SK-N-SH (cell line): ENCODE measurements at regions not wholly inside any gene's neighbourhood (a gene's known extent, or its start where the extent isn't known, plus 50 kb on each side); places are given as distances from the start of the nearest gene placed in this dataset.

Source experiments
- CTCF ChIA-PET: fragments of 300-600, 350-600 bp; formaldehyde crosslinking; extraction: SDS; loops from one replicate; lab custom pipeline; 2021; lab: Yijun Ruan, JAX
- POLR2A ChIA-PET: fragments of 350-600 bp; sonication (Branson Sonifier 250); formaldehyde crosslinking; extraction: SDS; loops from one replicate; lab custom pipeline; 2020; ENCODE audit warnings: antibody characterized with exemption, inconsistent platforms; lab: Yijun Ruan, JAX
- DNase-seq: peaks from one replicate; pipeline ENCODE4 v3.0.0; 2012
- H2AFZ ChIP-seq: fragments of 200-600 bp; sonication (generic); 2 replicates; pipeline ENCODE4 v1.8.1; 2016; ENCODE audit warnings: antibody characterized with exemption, mild to moderate bottlenecking, low read depth
- H3F3A ChIP-seq: fragments of 200-600 bp; sonication (generic); replicated peaks from 2 replicates; pipeline ENCODE3; 2016; ENCODE audit warnings: antibody characterized with exemption, mild to moderate bottlenecking; ENCODE audit not compliant: insufficient read depth
- H3K27ac ChIP-seq, 2 experiments: fragments of 200-500 bp in 1 of 2; fragments of 200-600 bp in 1 of 2; sonication (Bioruptor generic) in 1 of 2; sonication (generic), shearing (Covaris generic) in 1 of 2; 2 replicates each; pipeline versions ENCODE4 v1.5.1 to v1.6.1; 2014 to 2016; ENCODE audit warnings: low read depth in 2 of 2, inconsistent platforms in 1 of 2, low read length in 1 of 2, mild to moderate bottlenecking in 1 of 2, mixed read lengths in 1 of 2
- H3K27me3 ChIP-seq: fragments of 200-600 bp; sonication (generic), shearing (Covaris generic); 2 replicates; pipeline ENCODE4 v1.6.1; 2016; ENCODE audit warnings: mixed run types; ENCODE audit not compliant: insufficient read depth
- H3K36me3 ChIP-seq, 2 experiments: fragments of 200-500 bp in 1 of 2; fragments of 200-600 bp in 1 of 2; sonication (Bioruptor generic) in 1 of 2; sonication (generic) in 1 of 2; replicated peaks in 1 of 2; 2 replicates each; pipeline versions ENCODE3 to v1.5.1; 2014 to 2016; ENCODE audit warnings: low read length in 1 of 2, mild to moderate bottlenecking in 1 of 2; ENCODE audit not compliant: insufficient read depth in 2 of 2, control insufficient read depth in 1 of 2
- H3K4me1 ChIP-seq, 2 experiments: fragments of 200-500 bp in 1 of 2; fragments of 200-600 bp in 1 of 2; sonication (Bioruptor generic) in 1 of 2; sonication (generic), shearing (Covaris generic) in 1 of 2; 2 replicates each; pipeline versions ENCODE4 v1.5.1 to v1.6.1; 2014 to 2016; ENCODE audit warnings: low read depth in 1 of 2, low read length in 1 of 2, mixed run types in 1 of 2; ENCODE audit not compliant: insufficient read depth in 2 of 2, control insufficient read depth in 1 of 2
- H3K4me2 ChIP-seq: fragments of 200-600 bp; sonication (generic), shearing (Covaris generic); 2 replicates; pipeline ENCODE4 v1.6.1; 2017; ENCODE audit warnings: mixed run types
- H3K4me3 ChIP-seq, 2 experiments: fragments of 200-500 bp in 1 of 2; fragments of 200-600 bp in 1 of 2; sonication (Bioruptor generic) in 1 of 2; sonication (generic), shearing (Covaris generic) in 1 of 2; 2 replicates each; pipeline versions ENCODE4 v1.5.1 to v1.8.1; 2014 to 2016; ENCODE audit warnings: low read depth in 2 of 2, inconsistent platforms in 1 of 2, low read length in 1 of 2, mild to moderate bottlenecking in 1 of 2, mixed read lengths in 1 of 2, moderate library complexity in 1 of 2
- H3K79me2 ChIP-seq: fragments of 200-600 bp; sonication (generic); 2 replicates; pipeline ENCODE4 v1.8.1; 2017; ENCODE audit warnings: mild to moderate bottlenecking; ENCODE audit not compliant: insufficient read depth
- H3K9ac ChIP-seq: fragments of 200-600 bp; sonication (generic); 2 replicates; pipeline ENCODE4 v1.6.1; 2017; ENCODE audit warnings: mixed run types
- H3K9me2 ChIP-seq: fragments of 200-600 bp; sonication (generic); 2 replicates; pipeline ENCODE4 v1.6.1; 2017; ENCODE audit warnings: mixed run types
- H3K9me3 ChIP-seq: fragments of 200-600 bp; sonication (generic); 2 replicates; pipeline ENCODE4 v1.6.1; 2017; ENCODE audit warnings: mixed run types, mild to moderate bottlenecking, moderate library complexity
- H4K20me1 ChIP-seq: fragments of 200-600 bp; sonication (generic); 2 replicates; pipeline ENCODE4 v1.6.1; 2017; ENCODE audit warnings: mild to moderate bottlenecking, mixed run types; ENCODE audit not compliant: insufficient read depth
- ELF1 ChIP-seq: IDR thresholded peaks from 2 replicates; pipeline ENCODE4 v1.4.0; 2012
- EP300 ChIP-seq, 2 experiments: IDR thresholded peaks; 2 replicates each; pipeline versions ENCODE4 v1.4.0 to v1.6.1; 2012; ENCODE audit warnings: borderline replicate concordance in 1 of 2, low read depth in 1 of 2, low read length in 1 of 2
- FOSL2 ChIP-seq: IDR thresholded peaks from 2 replicates; pipeline ENCODE4 v1.4.0; 2012; ENCODE audit warnings: low read depth, mild to moderate bottlenecking, moderate library complexity, borderline replicate concordance
- GABPA ChIP-seq: IDR thresholded peaks from 2 replicates; pipeline ENCODE4 v1.4.0; 2012; ENCODE audit warnings: low read depth, mild to moderate bottlenecking
- GATA2 ChIP-seq: sonication (generic); formaldehyde crosslinking; IDR thresholded peaks from 2 replicates; pipeline ENCODE4 v1.5.0; 2020; ENCODE audit warnings: mild to moderate bottlenecking, missing genetic modification reagents
- MAX ChIP-seq: IDR thresholded peaks from 2 replicates; pipeline ENCODE4 v1.4.0; 2012; ENCODE audit warnings: low read depth
- MXI1 ChIP-seq: IDR thresholded peaks from 2 replicates; pipeline ENCODE4 v1.6.1; 2012; ENCODE audit warnings: mild to moderate bottlenecking, low read depth, low read length, improper control_type of control experiment
- PBX3 ChIP-seq: IDR thresholded peaks from 2 replicates; pipeline ENCODE4; 2012
- RAD21 ChIP-seq: IDR thresholded peaks from 2 replicates; pipeline ENCODE4 v1.6.1; 2012; ENCODE audit warnings: mild to moderate bottlenecking, low read length
- RXRA ChIP-seq: IDR thresholded peaks from 2 replicates; pipeline ENCODE4 v1.4.0; 2012; ENCODE audit warnings: low read depth, mild to moderate bottlenecking, borderline replicate concordance
- YY1 ChIP-seq: IDR thresholded peaks from 2 replicates; pipeline ENCODE4 v1.4.0; 2012; ENCODE audit warnings: low read depth, mild to moderate bottlenecking
- ZBTB33 ChIP-seq: IDR thresholded peaks from 2 replicates; pipeline ENCODE4 v1.4.0; 2012; ENCODE audit warnings: low read depth, borderline replicate concordance
- TF ChIP-seq, protein P1 (sequence below): fragments of 150-350 bp; IDR thresholded peaks from 2 replicates; pipeline ENCODE4 v1.6.1; 2016; ENCODE audit warnings: mild to moderate bottlenecking, low read depth, low read length
- TF ChIP-seq, protein P2 (sequence below): IDR thresholded peaks from 2 replicates; pipeline ENCODE4 v1.6.1; 2012; ENCODE audit warnings: mild to moderate bottlenecking, low read depth, low read length, moderate library complexity

DNA sequence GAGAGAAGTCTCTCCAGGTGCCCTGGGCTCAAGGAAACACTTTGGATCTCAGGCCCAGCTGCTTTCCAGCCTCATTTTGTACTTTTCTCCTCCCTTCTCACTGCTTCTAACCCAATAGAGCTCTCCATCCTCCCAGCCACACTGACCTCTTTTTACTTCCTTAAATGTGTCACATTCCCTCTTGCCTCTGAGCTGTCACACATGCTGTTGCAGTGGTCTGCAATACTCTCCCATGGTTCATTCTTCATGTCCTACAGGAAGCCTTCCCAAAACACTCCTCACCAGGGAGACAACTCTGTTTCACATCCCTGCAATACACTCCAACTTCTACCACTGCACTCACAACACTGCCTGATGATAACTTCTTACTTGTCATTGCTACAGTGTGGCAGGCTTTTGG is 242.1 kb upstream of the DYNLRB2 start:
- no peaks in the 10 kb centered on the region for H3K79me2 ChIP-seq
- H3K4me1 ChIP-seq, result no peaks in the 10 kb centered on the region
- no peaks in the 10 kb centered on the region for H3F3A ChIP-seq
- TF ChIP-seq, protein P1, sequence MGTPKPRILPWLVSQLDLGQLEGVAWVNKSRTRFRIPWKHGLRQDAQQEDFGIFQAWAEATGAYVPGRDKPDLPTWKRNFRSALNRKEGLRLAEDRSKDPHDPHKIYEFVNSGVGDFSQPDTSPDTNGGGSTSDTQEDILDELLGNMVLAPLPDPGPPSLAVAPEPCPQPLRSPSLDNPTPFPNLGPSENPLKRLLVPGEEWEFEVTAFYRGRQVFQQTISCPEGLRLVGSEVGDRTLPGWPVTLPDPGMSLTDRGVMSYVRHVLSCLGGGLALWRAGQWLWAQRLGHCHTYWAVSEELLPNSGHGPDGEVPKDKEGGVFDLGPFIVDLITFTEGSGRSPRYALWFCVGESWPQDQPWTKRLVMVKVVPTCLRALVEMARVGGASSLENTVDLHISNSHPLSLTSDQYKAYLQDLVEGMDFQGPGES, result no peak
- TF ChIP-seq EP300 (IDR thresholded peaks at IDR 0.05; ENCODE audit: borderline replicate concordance in 1 of 2, low read depth in 1 of 2, low read length in 1 of 2) (no peak), FOSL2 (no peak), GATA2 (CRISPR knock-in tag) (no peak), RAD21 (no peak), MXI1 (no peak), ELF1 (no peak), GABPA (no peak), YY1 (no peak), MAX (no peak), RXRA (no peak), ZBTB33 (no peak), PBX3 (no peak)
- TF ChIP-seq, protein P2, sequence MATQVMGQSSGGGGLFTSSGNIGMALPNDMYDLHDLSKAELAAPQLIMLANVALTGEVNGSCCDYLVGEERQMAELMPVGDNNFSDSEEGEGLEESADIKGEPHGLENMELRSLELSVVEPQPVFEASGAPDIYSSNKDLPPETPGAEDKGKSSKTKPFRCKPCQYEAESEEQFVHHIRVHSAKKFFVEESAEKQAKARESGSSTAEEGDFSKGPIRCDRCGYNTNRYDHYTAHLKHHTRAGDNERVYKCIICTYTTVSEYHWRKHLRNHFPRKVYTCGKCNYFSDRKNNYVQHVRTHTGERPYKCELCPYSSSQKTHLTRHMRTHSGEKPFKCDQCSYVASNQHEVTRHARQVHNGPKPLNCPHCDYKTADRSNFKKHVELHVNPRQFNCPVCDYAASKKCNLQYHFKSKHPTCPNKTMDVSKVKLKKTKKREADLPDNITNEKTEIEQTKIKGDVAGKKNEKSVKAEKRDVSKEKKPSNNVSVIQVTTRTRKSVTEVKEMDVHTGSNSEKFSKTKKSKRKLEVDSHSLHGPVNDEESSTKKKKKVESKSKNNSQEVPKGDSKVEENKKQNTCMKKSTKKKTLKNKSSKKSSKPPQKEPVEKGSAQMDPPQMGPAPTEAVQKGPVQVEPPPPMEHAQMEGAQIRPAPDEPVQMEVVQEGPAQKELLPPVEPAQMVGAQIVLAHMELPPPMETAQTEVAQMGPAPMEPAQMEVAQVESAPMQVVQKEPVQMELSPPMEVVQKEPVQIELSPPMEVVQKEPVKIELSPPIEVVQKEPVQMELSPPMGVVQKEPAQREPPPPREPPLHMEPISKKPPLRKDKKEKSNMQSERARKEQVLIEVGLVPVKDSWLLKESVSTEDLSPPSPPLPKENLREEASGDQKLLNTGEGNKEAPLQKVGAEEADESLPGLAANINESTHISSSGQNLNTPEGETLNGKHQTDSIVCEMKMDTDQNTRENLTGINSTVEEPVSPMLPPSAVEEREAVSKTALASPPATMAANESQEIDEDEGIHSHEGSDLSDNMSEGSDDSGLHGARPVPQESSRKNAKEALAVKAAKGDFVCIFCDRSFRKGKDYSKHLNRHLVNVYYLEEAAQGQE, result no peak
- H3K27ac ChIP-seq, result no peak overlapping the region
- no peak overlapping the region for H3K4me2 ChIP-seq
- H3K9ac ChIP-seq, result no peak overlapping the region
- DNase-seq, result no peak
- no peak overlapping the region for H2AFZ ChIP-seq
- H4K20me1 ChIP-seq, result no peaks in the 10 kb centered on the region
- H3K36me3 ChIP-seq, result no peaks in the 10 kb centered on the region
- no peaks in the 10 kb centered on the region for H3K9me3 ChIP-seq
- CTCF ChIA-PET, result no interaction called here
- POLR2A ChIA-PET, result no interaction called here
- H3K4me3 ChIP-seq, result no peak overlapping the region
- no peaks in the 10 kb centered on the region for H3K9me2 ChIP-seq
- H3K27me3 ChIP-seq, result no peaks in the 10 kb centered on the region
